ENCODE measurements at regions not wholly inside any gene's neighbourhood (a gene's known extent, or its start where the extent isn't known, plus 50 kb on each side); places are given as distances from the start of the nearest gene placed in this dataset.

- DNase-seq = no peak
Observed at GRCh38 chr4:20615486-20616260, 84.6 kb upstream of the PACRGL start.

- no peak for DNase-seq
Observed at GRCh38 chr4:20616313-20616712, 83.9 kb upstream of the PACRGL start.

- no peak for DNase-seq
Observed at GRCh38 chr4:20616848-20617247, 83.4 kb upstream of the PACRGL start.

GRCh38 chr4:20617678-20618396 lies 82.4 kb upstream of the PACRGL start:
- no peak for DNase-seq

- no peak for DNase-seq
Observed at GRCh38 chr4:20618731-20619130, 81.5 kb upstream of the PACRGL start.

GRCh38 chr4:20621476-20621875 lies 78.8 kb upstream of the PACRGL start:
- no peak for DNase-seq

GRCh38 chr4:20622701-20623100 lies 77.6 kb upstream of the PACRGL start:
- no peak for DNase-seq

- DNase-seq = no peak
Observed at GRCh38 chr4:20623939-20624338, 76.3 kb upstream of the PACRGL start.

GRCh38 chr4:20624793-20625374 lies 75.4 kb upstream of the PACRGL start:
- DNase-seq = no peak

- peak; percentile 81 for DNase-seq
Observed at GRCh38 chr4:20625426-20625825, 74.8 kb upstream of the PACRGL start.

GRCh38 chr4:20626326-20627005 lies 73.8 kb upstream of the PACRGL start:
- no peak for DNase-seq

- no peak for DNase-seq
Observed at GRCh38 chr4:20627866-20628265, 72.4 kb upstream of the PACRGL start.

GRCh38 chr4:20629186-20630106 lies 70.8 kb upstream of the PACRGL start:
- DNase-seq = no peak

- DNase-seq = no peak
Observed at GRCh38 chr4:20638825-20639224, 61.4 kb upstream of the PACRGL start.

- no peak for DNase-seq
Observed at GRCh38 chr4:20639346-20639745, 60.9 kb upstream of the PACRGL start.

- no peak for DNase-seq
Observed at GRCh38 chr4:20640989-20641388, 59.3 kb upstream of the PACRGL start.

GRCh38 chr4:20641976-20642375 lies 58.3 kb upstream of the PACRGL start:
- DNase-seq = no peak

- no peak for DNase-seq
Observed at GRCh38 chr4:20643631-20644030, 56.6 kb upstream of the PACRGL start.

- no peak for DNase-seq
Observed at GRCh38 chr4:20645236-20645635, 55.0 kb upstream of the PACRGL start.

GRCh38 chr4:20646287-20646686 lies 54.0 kb upstream of the PACRGL start:
- no peak for DNase-seq

All from GF-D8 (cell line).